Nephron progenitor cell (in vitro differentiated cells): ENCODE measurements at regions not wholly inside any gene's neighbourhood (a gene's known extent, or its start where the extent isn't known, plus 50 kb on each side); places are given as distances from the start of the nearest gene placed in this dataset.
"Not testable (repeated sequence)": the region's sequence is repeated elsewhere in the genome, so short reads cannot be mapped to it uniquely, and the experiment has no call there.

ENCODE experiments used
- DNase-seq: peaks from one replicate; pipeline ENCODE4 v3.0.0; 2021
- H3K27ac Mint-ChIP-seq: 2 replicates; pipeline ENCODE4 v1.8.0; 2021; ENCODE audit warnings: mild to moderate bottlenecking, moderate library complexity, mixed read lengths
- H3K27me3 Mint-ChIP-seq: 2 replicates; pipeline ENCODE4 v1.8.0; 2021; ENCODE audit warnings: mild to moderate bottlenecking, low read depth, mixed read lengths; ENCODE audit not compliant: poor library complexity
- H3K36me3 Mint-ChIP-seq: 2 replicates; pipeline ENCODE4 v1.8.0; 2021; ENCODE audit warnings: low read depth, mixed read lengths
- H3K4me1 Mint-ChIP-seq: 2 replicates; pipeline ENCODE4 v1.8.0; 2021; ENCODE audit warnings: mixed read lengths
- H3K4me3 Mint-ChIP-seq: 2 replicates; pipeline ENCODE4 v1.8.0; 2021; ENCODE audit warnings: mild to moderate bottlenecking, moderate library complexity, mixed read lengths
- H3K9me3 Mint-ChIP-seq: 2 replicates; pipeline ENCODE4 v1.8.0; 2021; ENCODE audit warnings: mild to moderate bottlenecking, moderate library complexity, mixed read lengths
- CTCF ChIP-seq: fragments of 200-600 bp; sonication (generic); IDR thresholded peaks from 2 replicates; pipeline ENCODE4 v1.5.0; 2021; ENCODE audit warnings: antibody characterized with exemption

GRCh38 chr9:97128919-97129318, 90.0 kb upstream of the CTSV start:
- Mint-ChIP-seq H3K36me3 (peaks cover 56% of the 10 kb centered on the region), H3K27me3 (peaks cover 3% of the 10 kb centered on the region), H3K27ac (no peak overlapping the region), H3K9me3 (peaks cover 21% of the 10 kb centered on the region), H3K4me3 (no peak overlapping the region), H3K4me1 (no peaks in the 10 kb centered on the region)
- no peak for TF ChIP-seq CTCF
- DNase-seq: no peak

- peaks cover 57% of the 10 kb centered on the region for H3K36me3 Mint-ChIP-seq
- no peak overlapping the region for H3K27ac Mint-ChIP-seq
- DNase-seq: no peak
- no peaks in the 10 kb centered on the region for H3K27me3 Mint-ChIP-seq
- H3K4me1 Mint-ChIP-seq: no peaks in the 10 kb centered on the region
- no peak overlapping the region for H3K4me3 Mint-ChIP-seq
- no peak for TF ChIP-seq CTCF
- H3K9me3 Mint-ChIP-seq: peaks cover 25% of the 10 kb centered on the region
Measured at GRCh38 chr9:97124256-97124655, 85.3 kb upstream of the CTSV start.

GRCh38 chr9:97110696-97111095, 71.8 kb upstream of the CTSV start:
- no peak overlapping the region for H3K4me3 Mint-ChIP-seq
- H3K27ac Mint-ChIP-seq: no peak overlapping the region
- no peaks in the 10 kb centered on the region for H3K4me1 Mint-ChIP-seq

GRCh38 chr9:97109194-97109811, 70.4 kb upstream of the CTSV start:
- no peak overlapping the region for H3K4me3 Mint-ChIP-seq
- DNase-seq: peak; percentile 18
- H3K27ac Mint-ChIP-seq: no peak overlapping the region
- TF ChIP-seq CTCF: peak; percentile 34
- no peaks in the 10 kb centered on the region for H3K9me3 Mint-ChIP-seq
- no peaks in the 10 kb centered on the region for H3K4me1 Mint-ChIP-seq
- H3K36me3 Mint-ChIP-seq: no peaks in the 10 kb centered on the region
- H3K27me3 Mint-ChIP-seq: no peaks in the 10 kb centered on the region

More at GRCh38 chr9:97110696-97111095, 71.8 kb upstream of the CTSV start:
- Mint-ChIP-seq H3K9me3 (no peaks in the 10 kb centered on the region), H3K36me3 (no peaks in the 10 kb centered on the region), H3K27me3 (no peaks in the 10 kb centered on the region)
- DNase-seq: no peak
- no peak for TF ChIP-seq CTCF

- H3K27ac Mint-ChIP-seq, H3K36me3 Mint-ChIP-seq, DNase-seq: not testable (repeated sequence)
Measured at GRCh38 chr9:97105220-97105619, 66.3 kb upstream of the CTSV start.

GRCh38 chr9:97103613-97104383, 64.9 kb upstream of the CTSV start:
- H3K4me3 Mint-ChIP-seq, DNase-seq, H3K27ac Mint-ChIP-seq, H3K36me3 Mint-ChIP-seq, H3K27me3 Mint-ChIP-seq, H3K4me1 Mint-ChIP-seq, H3K9me3 Mint-ChIP-seq: not testable (repeated sequence)

More at GRCh38 chr9:97105220-97105619, 66.3 kb upstream of the CTSV start:
- not testable (repeated sequence) for H3K27me3 Mint-ChIP-seq, H3K4me3 Mint-ChIP-seq, H3K9me3 Mint-ChIP-seq, H3K4me1 Mint-ChIP-seq

GRCh38 chr9:97099540-97099939, 60.6 kb upstream of the CTSV start:
- H3K27ac Mint-ChIP-seq, H3K4me1 Mint-ChIP-seq, H3K9me3 Mint-ChIP-seq, DNase-seq, H3K4me3 Mint-ChIP-seq, H3K27me3 Mint-ChIP-seq, H3K36me3 Mint-ChIP-seq: not testable (repeated sequence)
